Right hindlimb (tissue), 1 donor: ENCODE measurements at regions not wholly inside any gene's neighbourhood (a gene's known extent, or its start where the extent isn't known, plus 50 kb on each side); places are given as distances from the start of the nearest gene placed in this dataset.

Experiments used
- DNase-seq: peaks from one replicate; pipeline ENCODE4 v3.0.0-alpha.2; 2018

DNA sequence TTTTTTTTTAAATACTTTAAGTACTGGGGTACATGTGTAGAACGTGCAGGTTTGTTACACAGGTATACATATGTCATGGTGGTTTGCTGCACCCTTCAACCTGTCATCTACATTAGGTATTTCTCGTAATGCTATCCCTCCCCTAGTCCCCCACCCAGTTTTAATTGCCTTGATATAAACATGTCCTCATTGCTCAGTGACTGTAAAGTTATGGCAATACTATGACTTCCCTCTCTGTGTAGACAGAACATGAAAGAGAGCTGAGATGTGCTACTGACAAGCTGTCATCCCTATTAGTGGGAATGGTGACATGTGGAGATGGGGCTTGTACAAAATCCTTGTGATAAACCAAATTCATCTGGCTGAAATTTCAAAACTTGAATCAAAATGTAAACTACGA is 449.7 kb upstream of the TRIB2 start:
- no peak for DNase-seq

DNA sequence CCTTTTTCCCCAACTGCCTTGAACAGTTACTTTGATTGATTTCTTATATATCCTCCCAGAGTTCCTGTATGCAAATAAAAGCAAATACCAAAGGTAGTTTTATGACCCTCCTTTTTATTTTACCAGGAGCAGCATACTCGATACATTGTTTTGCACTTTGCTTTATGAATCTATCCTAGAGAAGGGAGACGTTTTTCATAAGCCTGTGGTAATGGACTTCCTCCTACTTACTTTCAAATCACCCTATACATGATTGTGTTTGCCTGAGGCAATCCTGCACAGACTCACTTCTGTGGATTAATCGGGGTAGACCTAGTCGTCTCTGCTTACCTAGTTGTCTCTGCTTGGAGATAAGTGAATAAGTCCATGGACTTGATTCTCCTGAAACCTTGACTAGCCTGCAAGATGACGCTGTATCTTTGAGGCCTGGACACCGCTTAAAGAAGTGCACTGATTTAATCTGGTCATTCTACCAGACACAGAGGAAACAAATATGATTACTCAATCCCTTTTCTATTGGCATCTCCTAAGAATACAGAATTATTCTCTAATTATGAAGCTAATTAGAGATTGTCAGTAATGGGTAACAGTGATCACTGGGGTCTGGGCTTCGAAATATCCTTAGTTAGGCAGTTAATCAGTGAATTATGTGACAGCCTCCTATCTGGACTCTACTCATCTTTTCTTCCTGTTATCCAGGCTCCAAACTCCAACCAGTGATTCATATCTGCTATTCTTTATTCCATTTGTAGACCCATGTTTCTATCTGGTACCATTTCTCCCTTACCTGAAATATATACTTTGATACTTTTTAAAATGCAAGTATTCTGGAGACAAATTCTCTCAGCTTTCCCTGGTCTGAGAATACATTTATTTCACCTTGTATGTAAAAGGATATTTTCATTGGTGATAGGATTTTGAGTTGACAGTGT is 447.4 kb upstream of the TRIB2 start:
- no peak for DNase-seq

DNA sequence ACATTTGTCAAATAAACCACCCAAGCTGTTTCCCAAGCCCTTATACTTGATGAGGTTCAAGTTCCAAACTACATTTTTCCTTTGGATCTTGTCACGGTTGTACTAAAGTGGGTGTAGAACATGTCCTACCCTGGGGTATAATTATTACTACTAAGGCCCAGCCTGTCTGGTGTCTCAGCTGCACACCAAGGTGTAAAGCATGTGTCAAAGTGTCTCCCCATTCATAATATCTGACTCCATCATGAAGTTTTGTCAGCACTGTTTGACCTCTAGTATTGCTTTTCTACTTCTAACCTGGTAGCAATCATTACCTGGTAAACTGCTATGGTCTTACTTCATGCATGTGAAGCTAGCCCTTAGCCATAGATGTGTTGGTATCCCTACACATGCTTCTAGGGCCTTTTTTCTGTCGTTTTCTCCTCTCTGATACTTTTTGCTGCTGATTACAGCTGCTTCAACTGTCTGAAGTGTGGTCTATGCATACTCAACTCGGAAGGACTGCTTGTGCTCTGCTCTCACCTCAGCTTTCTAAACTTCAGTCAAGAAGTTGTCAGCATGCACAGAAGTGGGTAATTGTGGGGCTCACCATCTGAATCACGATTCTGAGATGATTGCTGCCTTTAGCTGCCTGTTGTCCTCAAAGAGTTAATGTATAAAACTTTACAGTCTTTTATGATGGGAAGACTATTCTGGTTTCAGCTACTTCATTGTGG is 445.7 kb upstream of the TRIB2 start:
- DNase-seq: no peak

DNA sequence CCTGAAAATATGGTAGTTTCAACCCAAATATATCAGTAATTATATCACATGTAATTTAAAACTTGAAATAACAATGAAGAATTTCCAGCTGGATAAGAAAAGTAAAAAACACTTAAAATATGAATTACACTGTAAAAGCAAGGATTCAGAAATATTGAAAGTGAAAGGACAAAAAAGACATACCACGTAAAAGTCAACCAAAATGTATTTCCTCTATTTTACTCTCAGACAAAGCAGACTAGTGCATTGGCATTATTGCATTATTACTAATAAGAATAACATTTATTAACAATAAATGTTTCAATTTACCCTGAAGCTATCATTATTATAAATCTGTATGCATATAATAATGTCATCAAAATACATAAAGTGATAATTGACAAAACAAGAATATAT is 445.1 kb upstream of the TRIB2 start:
- no peak for DNase-seq

DNA sequence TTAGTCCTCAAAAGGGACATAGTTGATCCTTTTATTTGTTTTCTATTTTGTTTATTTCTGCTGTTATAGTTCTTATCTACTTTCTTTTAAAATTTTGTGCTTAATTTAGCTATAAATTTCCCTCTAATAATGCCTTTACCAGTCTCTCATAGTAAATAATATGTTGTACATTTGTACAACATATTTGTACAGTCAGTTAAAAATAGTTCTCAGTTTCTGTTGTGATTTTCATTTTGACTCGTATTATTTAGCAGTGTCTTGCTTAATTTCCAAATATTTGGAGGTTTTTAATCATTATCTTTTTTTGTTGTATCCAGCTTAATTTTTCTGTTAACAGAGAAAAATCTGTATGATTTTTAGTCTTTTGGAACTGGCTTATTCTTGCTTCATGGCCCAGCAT is 443.6 kb upstream of the TRIB2 start:
- DNase-seq: no peak

DNA sequence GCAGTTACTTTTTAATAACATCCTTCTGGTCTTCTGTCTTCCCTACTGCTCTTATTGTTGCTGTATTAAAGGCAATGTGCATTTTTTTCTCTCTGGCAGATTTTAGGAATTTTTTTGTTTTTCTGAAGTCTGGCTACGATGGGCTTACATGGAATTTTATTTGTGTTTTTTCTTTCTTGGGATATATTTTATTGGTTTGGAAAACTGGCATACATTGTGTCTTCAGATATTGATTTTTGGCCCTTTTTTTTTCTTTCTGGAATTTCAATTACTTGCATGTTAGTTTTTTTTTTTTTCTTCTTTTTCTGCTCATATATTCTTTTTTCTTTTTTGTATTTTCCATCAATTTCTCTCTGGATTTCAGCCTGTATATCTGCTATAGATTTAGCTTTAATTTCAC is 442.1 kb upstream of the TRIB2 start:
- no peak for DNase-seq

DNA sequence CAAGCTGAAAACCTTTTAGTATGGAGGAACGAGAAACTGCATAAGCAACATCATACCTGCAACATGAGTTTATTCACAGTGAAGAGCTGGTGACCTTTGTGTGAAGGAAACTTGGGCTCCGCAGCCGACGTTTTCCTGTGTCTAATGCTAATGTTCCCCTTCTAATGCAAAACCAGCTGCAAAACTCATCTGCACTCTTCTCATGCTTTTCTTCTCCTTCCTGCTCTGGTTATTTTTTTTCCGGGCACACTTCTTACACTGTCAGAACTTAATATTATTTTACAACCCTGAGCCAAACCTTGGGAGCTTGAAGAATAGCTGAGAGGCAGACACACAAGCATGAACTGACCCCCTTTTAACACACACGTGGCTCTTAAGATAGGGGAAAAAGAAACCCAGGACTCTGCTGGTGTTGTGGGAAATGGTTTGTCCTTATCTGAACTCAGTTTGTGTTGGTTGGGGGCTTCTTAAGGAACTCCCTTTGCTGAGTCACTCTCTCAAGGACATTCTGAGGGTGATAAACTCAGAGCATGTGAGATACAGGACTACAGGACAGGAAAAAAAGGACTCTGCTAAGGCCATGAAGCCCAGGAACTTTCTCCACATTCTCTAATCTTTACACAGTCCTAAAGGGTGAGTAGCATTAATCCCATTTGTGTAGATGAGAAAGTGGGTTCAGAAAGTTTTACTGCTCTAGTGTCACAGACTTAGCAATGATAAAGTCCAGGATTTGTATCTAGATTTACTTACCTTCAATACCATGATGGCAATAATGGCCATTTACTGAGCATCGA is 439.3 kb upstream of the TRIB2 start:
- peak; percentile 69 for DNase-seq

DNA sequence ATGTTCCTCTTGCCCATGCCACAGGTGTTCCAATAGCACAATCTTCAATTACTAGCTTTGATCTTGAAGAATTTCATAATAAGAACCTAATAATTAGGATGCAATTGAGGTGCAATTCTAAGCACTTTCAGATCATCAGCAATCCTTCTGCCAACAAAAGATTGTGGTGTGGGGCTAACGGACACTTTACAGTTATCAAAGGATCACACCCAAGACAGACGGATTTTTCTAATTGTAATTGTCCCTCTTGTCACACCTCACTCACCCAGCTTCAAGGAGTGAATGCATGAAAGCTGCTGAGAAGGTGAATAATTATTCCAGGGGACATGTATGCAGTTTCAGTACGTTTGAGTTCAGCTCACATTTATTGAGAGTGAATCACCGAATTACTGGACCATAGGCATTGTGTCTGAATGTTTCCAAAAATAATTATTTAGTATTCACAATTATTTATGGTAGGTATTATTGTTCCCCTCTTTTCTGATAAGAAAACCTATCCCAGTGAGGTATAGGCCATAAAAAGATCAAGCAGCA is 438.5 kb upstream of the TRIB2 start:
- DNase-seq: no peak

DNA sequence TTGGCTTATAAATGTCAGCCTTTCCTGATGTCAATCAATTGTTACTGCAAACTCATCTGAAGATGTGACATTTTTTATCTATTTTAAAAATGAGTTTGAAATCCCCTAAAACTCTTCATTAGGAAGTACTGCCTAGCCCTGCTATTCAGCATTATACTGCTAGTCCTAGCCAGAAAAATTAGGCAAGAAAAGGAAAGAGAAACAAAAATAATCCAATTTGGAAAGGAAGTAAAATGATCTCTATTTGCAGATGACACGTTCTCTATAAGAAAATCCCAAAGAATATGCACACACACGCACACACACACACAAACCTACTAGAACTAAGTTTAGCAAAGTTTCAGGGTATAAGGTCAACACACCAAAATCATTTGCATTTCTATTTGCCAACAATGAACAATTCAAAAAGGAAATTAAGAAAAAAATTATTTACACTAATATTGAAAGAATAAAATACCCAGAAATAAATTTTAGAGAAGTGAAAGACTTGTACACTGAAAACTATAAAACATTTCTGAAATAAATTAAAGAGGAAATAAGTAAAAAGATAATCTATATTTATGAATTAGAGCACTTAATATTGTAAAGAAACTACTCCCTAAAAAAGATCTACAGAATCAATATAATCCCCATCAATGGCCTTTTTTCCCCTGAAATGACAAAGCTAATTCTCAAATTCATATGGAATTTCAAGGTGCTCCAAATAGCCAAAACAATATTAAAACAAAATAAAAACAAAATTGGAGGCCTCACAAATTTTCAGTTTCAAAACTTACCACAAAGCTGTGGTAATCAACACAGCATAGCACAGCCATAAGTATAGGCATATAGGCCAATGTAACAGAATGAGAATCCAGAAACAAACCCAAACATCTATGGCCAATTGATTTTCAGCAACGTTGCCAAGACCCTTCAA is 433.7 kb upstream of the TRIB2 start:
- no peak for DNase-seq

DNA sequence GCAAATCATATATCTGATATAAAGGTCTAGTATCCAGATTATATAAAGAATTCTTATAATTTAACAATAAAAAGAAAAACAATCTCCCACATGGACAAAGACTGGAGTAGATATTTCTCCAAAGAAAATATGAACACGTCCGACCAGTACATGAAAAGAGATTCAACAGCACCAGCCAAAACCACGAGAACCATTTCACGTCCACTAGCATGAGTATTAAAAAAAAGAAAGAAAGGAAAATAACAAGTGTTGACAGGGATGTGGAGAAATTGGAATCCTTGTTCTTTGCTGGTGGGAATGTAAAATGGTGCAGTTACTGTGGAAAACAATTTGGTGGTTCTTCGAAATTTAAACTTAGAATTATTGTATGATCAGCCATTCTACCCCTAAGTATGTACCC is 432.7 kb upstream of the TRIB2 start:
- DNase-seq: no peak

DNA sequence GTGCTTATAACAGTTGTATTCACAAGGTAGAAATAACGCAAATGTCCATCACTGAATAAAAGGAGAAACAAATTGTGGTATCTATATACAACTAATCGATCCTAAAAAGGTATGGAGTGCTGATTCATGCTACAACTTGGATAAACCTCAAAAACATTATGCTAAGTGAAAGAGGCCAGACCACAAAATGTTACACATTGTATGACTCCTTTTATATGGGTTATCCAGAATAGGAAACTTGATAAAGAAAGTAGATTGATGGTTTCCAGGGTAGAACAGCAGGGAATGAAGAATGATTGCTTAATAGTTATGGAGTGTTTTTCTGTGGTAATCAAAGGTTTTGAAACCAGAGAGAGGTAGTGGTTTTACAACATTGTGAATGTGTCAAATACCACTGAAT is 432.2 kb upstream of the TRIB2 start:
- no peak for DNase-seq

DNA sequence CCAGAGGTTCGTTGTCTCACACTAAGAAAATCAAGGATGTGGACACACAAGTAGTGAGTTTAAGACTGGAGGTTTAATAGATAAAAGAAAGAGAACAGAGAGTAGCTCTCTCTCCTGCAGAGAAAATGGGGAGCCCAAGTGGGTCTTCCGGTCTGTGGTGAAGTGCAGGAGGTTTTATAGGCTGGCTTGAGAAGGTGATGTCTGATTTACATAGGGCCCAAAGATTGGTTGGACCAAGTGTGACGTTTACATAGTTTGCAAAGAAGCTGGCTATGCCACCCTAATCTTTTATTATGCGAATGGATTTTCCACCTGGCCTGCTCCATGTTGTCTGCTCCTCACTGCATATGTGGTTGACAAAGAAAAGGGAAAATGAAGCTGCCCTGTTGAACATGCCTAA is 430.4 kb upstream of the TRIB2 start:
- no peak for DNase-seq

DNA sequence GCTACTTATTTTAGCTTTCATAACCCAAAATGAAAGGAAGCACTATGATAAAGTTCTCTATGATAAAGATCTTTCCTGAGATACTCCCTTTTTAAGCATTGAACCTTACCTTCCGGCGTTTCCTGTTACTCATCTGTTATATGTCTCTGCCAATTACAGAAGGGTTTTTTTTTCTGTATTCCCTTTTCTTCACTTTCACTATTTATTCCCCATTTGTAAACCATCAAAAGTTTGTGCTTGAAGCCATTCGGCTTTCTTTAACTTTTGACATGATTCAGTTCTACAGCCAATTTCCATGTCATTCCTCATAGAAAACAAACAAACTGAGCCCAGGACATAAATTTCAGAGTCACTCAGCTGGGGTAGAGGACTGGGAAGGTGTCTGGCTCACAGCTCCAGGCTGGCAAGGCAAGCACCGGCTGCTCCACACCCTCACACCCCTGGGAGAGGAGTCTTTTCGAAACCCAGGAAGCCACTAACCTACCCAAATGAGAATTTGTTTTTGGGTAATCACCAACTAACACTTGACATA is 429.4 kb upstream of the TRIB2 start:
- DNase-seq: no peak

DNA sequence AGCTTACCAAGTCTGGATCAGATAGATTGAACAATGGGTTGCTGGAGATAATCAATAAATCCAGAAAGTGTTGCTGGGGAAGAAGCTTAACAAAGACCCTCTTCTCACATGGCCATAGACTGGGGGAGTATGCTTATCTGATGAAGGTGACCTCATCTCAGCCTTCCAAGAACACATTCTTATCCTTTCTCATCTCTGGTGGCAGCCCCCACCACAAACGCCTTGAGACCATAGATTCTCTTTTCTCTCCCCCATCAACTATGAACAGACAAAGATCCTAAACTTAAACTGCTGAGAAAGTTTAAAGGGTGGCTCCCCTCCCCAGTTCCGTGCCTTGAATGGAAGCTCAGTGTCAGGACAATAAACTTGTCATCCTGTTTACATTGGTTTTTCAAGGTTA is 428.7 kb upstream of the TRIB2 start:
- no peak for DNase-seq

DNA sequence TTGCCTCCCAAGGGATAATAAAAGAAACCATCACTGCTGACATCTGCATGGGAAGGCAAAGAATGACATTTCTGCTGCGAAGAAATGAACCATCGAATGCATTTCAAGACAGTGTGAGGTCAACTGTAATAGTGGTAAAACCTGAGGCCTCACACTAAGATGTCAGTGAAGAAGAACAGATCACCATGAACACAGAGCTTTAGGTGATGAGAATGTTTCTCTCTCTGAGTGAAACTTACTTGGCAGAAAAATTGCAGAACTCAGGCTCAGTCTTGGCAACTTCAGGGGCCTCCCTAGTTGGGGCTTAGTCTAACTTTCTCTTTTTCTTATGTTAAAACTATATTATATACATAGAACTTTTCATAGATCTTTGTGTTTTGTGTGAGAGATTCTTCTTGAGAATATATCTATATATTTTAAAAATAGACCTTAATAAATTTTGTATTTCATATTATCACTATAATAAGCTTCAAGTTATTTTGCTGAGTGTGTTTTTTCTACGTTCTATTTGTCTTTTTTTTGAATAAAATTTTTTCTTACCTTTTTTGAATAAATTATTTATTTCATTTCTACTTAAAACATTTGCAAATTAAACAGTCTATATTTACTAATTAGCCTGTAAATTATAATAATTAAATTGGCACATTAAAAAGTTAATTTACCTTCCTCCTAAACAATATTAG is 427.5 kb upstream of the TRIB2 start:
- no peak for DNase-seq

DNA sequence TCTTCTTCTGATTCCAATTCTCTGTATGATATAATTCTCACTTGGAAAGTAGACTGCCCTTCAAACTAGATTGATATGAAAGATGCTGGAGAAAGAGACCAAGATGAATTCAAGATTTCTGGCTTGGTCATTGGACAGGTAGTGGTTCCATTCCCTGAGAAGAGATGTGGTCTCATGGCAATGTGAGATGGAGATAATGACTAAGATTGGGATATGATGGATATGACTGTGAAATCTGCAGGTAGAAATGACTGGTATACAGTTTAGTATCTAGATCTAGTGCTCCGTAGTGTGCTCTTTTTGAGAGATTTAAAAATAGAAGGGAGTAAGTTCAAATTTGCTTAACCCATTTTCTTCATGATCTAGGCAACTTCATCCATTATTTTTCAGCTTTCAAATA is 425.4 kb upstream of the TRIB2 start:
- DNase-seq: no peak

DNA sequence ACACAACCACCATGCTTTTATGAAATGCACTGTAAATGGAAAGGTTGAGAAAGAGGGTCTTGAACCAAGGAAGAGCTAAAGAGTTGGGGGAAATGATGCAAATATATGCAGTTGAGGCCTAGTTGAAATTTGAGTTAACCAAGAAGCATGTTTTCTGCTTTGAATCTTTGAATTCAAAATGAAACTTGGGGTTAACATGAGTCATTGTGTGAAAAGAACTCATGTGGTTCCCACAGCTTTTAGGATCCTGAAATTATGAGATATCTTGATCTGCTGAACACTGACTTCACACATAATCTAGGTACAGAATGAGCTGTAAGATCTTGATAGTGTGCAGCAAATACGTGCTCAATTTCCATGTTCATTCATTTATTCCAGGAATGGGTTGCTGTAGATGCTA is 422.9 kb upstream of the TRIB2 start:
- no peak for DNase-seq

DNA sequence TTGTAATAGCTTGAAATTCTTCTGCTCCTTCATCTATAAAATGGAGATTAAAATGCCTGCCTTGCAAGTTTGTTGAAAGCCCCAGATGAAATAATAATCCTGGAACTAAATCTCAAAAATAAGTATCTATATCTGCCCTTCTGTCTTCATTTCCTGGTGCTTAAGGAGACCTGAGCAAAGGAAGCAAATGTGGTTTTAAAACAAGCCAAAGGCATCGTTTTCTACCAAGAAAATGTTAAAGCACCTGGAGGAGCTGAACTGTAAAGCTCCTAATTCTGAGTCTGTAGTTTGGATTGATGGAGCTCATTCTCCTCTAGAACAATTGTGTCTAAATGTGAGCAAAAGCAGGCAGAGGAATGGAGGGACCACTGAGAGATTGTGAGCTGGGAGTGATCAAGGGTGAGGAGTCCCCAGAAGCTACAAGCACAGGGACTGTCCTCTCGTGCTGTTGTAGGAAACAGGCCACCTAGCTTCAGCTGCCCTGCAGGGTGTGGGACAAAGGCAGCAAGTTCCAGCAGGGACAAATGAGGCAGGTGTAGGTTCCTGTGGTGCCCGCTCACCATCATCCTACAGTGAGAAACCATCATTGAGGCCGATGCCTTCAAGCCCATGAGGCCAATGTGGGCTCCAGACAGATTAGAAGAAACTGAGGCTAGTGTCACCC is 420.7 kb upstream of the TRIB2 start:
- no peak for DNase-seq

DNA sequence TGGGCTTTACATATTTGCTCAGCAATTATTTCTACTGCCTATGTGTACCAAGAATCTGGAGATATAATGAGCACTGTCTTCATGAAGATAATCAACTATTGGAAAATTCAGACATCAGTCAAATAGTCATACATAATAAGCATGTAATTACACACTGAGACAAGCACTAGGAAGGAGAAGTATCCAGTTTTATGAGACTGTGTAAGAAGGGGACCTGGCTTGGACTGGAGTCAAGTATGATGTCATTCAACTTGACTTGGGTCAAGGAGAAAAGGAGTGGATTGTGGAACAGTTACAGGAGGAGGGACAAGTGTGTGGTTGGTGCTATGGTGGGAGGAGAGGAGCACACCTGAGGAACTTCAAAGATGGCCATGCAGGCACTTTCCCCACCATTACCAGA is 419.8 kb upstream of the TRIB2 start:
- DNase-seq: no peak

DNA sequence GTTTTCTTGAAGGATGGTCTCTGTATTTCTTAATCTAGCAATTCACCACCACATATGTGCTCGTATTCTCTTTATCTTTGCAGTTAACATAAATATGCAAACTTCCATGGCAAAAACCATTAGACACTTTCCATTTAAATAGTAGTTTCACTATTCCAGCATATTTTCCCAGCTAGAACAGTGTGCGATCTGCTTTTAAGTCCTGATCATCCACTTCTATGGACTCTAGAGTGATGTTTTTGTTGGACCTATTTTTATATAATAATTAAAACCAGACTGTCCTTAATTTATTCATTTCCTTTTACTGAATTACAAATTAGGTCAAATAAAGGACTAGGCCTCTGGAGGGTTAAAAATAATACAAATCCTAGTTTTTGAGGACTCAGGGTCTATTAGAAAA is 418.4 kb upstream of the TRIB2 start:
- DNase-seq: no peak

DNA sequence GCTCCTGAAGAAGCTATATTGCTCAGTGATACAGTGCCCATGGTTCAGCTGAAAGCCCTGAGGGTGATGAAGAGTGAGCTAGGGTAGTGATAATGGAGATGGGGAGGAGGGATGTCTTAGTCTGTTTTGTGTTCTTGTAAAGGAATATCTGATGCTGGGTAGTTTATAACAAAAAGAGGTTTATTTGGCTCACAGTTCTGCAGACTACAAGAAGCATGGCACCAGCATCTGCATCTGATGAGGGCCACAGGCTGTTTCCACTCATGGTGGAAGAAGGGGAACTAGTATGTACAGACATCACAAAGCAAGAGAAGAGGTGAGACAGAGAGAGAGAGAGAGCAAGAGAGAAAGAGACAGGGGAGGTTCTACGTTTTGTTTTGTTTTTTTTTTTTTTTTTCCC is 417.3 kb upstream of the TRIB2 start:
- DNase-seq: no peak
